ENCODE measurements at regions not wholly inside any gene's neighbourhood (a gene's known extent, or its start where the extent isn't known, plus 50 kb on each side); places are given as distances from the start of the nearest gene placed in this dataset.
A peak's percentile ranks its signal among the peaks of the same experiment; 100 is the strongest.
"Not testable (repeated sequence)": the region's sequence is repeated elsewhere in the genome, so short reads cannot be mapped to it uniquely, and the experiment has no call there.

DNA sequence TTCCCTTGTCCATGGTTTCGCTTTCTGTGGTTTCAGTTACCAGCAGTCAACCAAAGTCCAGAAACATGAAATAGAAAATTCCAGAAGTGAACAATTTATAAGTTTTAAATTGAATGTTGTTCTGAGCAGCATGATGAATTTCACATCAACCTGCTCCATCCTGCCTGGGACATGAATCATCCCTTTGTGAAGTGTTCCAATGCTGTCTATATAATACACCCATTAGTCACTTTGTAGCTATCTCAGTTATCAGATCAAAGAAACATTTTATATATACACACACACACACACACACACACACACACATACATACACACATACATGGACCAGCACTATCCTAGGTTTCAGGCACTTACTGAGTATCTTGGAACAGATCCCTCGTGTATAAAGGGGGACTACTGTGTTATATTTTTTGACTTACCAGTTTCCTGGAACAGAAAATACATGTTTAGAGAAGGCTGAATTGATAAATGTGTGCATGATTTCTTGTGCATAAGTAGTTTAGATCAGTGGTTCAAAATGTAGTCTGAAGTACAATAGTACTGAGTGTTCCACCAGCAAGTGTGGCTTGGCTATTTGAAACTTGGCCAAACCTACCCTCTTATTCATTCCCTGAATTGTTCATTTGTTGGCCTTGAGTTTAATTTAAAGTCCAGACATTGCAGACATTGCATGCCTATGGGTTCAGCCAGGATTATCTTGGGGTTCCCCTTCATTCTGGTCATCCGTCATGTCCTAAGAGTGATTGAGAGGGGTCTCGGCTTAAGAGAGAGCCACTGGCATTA is 510.0 kb downstream of the GADD45G start:
- no peak for FAIRE-seq

DNA sequence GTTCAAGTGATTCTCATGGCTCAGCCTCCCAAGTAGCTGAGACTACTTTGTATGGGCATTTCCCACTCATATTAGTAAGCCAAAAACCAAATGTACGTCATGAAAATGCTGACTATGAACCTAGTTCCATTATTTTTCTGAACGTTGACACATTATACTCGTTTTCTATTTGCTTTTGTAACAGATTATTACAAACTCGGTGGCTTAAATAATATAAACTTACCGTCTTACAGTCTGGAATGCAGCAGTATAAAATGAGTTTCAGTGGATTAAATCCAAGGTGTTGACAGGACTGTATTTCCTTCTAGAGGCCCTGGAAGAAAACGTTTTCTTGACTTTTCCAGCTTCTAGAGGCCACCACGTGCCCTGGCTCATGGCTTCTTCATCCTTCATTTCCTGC is 517.0 kb downstream of the GADD45G start:
- FAIRE-seq: no peak

GRCh38 chr9:90124961-90125360 is 517.7 kb downstream of the DIRAS2 start:
- no peak for FAIRE-seq

DNA sequence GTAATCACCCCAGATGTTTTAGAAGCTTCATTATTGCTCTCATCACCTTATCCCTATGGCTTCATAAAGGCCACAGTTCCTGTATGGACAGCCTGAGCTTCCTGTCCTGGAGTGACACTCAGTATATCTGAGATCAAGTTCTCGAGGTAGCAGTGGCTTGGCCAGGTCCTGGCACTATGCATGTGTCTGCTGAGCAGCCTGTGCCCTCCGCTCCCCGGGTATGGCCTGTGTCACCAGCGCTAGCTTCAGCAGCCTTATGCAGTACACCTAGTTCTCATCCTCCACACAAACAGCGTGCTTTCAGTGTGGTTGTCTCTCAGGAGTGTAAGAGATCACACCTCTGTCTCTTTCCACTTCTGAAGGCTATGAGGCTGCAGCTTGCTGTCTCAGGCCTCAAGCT is 514.7 kb downstream of the DIRAS2 start:
- FAIRE-seq: no peak

- no peak for FAIRE-seq
These were observed 513.9 kb downstream of the DIRAS2 start for GRCh38 chr9:90128587-90129190.

DNA sequence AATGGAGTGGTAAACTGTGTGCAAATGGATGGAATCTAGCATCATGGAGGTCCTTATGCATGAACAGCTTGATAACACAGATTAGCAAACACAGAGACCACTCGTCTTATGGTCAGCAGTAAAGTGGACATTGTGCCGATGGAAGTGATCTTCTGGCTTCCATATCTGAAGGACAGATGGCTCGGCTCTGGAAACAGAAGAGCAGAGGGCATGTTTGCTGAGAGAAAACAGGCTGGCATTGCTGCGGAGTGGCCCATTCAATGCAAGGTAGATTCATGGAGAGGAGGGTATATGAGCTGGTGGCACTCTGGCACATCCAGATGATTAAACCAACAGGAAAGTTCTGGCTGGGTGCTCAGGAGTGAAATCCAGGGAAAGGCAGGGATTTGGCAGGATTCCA is 513.2 kb downstream of the DIRAS2 start:
- FAIRE-seq: no peak

DNA sequence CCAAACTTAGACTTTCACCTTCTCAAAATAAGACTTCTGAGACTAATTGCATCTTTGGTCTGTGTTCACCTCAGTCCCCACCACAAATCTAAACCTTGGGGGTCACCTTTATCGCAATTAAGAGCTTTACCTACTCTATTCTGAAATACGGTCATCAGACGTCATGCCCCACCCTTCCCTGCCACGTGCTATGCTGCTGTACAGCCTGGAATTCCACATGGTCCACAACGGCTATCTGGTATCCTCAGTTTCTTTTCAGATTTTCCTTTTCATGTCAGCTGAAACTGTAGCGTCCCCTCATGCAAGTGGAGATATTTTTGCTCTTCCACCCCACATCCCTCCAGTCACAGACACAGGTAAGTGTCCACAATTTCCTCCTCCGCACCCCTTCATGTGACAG is 511.1 kb downstream of the DIRAS2 start:
- no peak for FAIRE-seq

GRCh38 chr9:90132866-90133265 is 509.8 kb downstream of the DIRAS2 start:
- FAIRE-seq: no peak

DNA sequence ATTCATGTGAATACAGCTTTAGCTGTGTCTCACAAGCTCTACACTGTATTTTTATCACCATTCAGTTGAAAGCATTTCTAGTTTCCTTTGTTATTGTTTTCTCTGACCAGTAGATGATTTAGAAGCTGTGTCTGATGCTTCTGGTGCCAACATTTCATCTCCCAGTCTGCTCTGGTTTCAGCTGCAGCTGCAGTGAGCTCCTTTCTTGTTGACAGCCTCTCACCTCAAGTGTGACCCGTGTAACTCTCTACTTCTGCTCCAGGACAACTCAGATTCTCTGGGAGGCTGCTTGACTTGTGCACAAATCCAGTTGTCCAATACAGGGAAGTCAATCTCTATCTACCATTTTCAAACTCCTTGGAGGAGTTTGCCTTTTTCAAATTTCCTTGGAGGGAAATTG is 504.8 kb downstream of the DIRAS2 start:
- FAIRE-seq: no peak

DNA sequence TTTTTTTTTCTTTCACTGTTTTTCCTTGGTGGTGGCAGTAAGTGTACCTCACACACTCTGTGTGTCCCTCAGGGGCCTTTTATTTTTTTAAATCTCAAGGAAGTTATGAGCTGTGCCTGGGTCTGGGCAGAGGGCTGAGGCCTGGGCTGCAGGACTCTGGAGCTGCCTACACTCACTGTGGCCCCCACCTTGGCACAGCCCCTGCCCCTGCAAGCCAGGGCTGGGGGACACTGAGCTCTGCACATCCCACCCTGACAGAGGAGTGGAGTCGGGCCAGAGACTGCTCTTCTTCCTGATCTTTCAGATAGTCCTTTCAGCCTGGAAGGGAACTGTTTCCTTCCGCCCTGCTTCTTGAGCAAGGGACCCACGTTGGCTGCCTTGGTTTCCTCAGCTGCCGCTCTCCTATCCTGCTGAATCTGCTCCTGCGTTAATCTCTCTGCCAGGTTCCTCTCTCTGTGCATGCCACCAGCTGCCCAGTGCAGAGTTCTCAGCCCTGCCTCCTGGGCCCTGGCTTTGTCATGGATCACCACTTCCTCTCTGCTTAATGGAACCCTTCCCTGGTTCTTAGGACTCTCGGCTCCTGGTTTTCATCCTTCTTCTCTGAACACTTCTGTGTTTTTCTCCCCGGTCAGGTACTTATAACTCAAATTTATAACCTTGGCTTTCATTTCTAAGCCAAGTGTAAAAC is 502.3 kb downstream of the DIRAS2 start:
- FAIRE-seq: no peak

- FAIRE-seq: peak; percentile 91
These were observed 500.9 kb downstream of the DIRAS2 start for GRCh38 chr9:90141723-90142122.

- no peak for FAIRE-seq
These were observed 500.0 kb downstream of the DIRAS2 start for GRCh38 chr9:90142580-90142979.

DNA sequence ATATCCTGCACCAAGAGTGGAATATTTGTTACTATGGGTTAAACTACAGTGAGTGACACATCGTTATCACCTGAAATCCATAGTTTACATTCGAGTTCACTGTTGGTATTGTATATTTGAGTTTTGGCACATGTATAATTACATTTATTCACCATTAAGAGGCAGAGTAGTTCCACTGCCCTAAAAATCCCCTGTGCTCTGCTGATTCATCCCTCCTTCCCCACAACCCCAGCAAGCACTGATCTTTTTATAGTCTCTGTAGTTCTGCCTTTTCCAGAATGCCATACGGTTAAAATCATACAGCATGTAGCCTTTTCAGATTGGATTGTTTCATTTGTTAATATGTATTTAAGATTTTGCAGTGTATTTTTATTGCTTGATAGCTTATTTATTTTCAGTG is 495.2 kb downstream of the DIRAS2 start:
- FAIRE-seq: no peak

DNA sequence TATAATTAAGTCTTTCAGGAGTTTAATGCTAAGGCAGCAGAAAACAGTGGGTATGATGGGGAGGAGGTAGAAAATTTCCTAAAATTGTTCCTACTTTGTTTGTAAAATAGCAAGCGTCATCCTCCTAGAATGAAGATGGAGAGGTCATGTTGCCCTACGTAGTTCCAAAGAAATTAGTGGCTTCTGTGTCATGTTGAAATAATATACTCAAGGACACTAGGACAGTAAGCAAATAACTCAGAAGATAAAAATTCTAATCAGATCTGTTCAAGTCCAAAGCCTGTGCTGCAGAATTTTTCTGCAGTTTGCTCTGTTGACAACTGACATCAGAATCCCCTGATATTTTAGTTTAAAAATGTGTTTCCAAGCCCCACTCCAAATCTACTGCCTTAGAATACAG is 486.3 kb downstream of the DIRAS2 start:
- no peak for FAIRE-seq

GRCh38 chr9:90162326-90162725 is 480.3 kb downstream of the DIRAS2 start:
- FAIRE-seq: no peak

- no peak for FAIRE-seq
These were observed 479.8 kb downstream of the DIRAS2 start for GRCh38 chr9:90162819-90163218.

- no peak for FAIRE-seq
These were observed 477.3 kb downstream of the DIRAS2 start for GRCh38 chr9:90165281-90165680.

GRCh38 chr9:90166374-90166773 is 476.2 kb downstream of the DIRAS2 start:
- not testable (repeated sequence) for FAIRE-seq

GRCh38 chr9:90167914-90168313 is 474.7 kb downstream of the DIRAS2 start:
- FAIRE-seq: no peak

DNA sequence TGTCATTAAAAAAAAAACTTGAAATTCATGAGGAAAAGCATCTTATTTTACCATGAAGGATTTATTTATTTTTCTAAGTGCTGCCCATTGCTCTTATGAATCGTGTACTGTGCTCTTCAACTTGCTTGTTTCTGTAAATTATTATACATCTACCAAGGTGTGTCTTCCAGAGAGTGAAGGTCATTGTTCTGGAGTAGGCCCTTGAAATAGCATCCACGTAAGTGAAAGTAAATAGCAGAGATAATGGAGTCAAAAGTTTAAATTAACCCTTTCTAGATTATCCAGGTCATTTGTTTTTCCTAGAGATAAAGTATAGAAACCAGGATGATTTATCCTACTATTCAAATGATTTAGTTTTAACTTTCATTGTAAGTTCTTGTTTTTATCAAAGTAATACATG is 473.1 kb downstream of the DIRAS2 start:
- peak; percentile 83 for FAIRE-seq

GRCh38 chr9:90173935-90174334 is 468.7 kb downstream of the DIRAS2 start:
- not testable (repeated sequence) for FAIRE-seq

DNA sequence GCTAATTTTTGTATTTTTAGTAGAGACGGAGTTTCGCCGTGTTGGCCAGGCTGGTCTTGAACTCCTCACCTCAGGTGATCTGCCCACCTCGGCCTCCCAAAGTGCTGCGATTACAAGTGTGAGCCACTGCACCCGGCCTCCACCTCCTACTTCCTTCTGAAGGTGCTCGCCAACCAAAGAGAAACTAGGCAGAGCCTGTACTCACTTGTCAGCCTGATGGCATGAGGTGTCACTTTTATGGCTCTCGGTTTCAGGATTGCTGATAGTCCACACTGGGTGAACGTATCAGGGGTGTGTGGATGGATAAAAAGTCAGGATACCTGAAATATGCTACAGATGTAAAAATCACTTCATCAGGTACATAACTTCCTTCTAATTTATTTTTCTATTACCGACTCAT is 468.3 kb downstream of the DIRAS2 start:
- FAIRE-seq: not testable (repeated sequence)

DNA sequence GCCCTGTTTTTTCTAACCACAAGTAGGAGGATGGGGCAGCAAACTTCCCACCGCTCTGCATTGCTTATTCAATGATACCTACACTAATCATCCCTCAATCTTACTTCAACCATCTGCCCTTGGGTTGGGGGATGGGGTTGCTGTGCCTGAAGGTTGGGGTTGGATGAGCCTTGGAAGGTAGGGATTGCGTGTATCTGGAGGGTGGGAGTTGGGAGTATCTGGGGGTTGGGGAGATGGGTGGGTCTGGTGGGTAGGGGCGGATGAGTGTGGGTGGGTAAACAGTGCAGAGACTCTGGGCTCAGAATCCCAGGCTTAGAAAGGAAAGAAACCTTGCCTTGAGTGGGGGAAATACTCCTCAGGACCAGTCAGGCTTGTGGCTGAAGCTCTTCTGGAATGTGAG is 467.4 kb downstream of the DIRAS2 start:
- no peak for FAIRE-seq

DNA sequence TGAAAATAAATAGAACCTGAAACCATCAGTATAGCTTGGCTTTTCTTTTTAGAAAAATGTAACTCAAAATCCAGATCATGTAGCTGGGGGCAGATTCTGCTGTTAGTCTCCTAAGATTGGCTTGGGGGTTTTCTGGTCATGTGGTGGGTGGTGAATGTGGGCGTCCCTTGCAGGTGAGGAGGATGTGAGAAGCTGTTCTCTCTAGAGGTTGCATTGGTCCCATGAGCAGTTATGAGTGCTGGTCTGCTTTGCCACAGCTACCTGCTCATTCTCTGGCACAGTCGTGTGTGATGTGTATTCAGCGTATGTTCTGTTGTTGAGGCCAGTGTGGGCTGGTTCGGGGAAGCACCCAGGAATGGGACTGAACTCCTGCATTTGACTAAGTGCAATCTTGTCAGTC is 466.8 kb downstream of the DIRAS2 start:
- no peak for FAIRE-seq
